WERI-Rb-1 (cell line): ENCODE measurements at regions not wholly inside any gene's neighbourhood (a gene's known extent, or its start where the extent isn't known, plus 50 kb on each side); places are given as distances from the start of the nearest gene placed in this dataset.

Experiments
- DNase-seq: peaks from one replicate; pipeline ENCODE4 v3.0.0-alpha.2; 2020
- H3K27ac ChIP-seq: fragments of 250-450 bp; sonication (Bioruptor Pico); 2 replicates; pipeline ENCODE4 v1.5.1; 2020; ENCODE audit warnings: mild to moderate bottlenecking, moderate library complexity
- H3K27me3 ChIP-seq: fragments of 250-450 bp; sonication (Bioruptor Pico); 2 replicates; pipeline ENCODE4 v1.5.1; 2021; ENCODE audit warnings: mild to moderate bottlenecking, low read depth, moderate library complexity; ENCODE audit not compliant: insufficient read depth, severe bottlenecking
- H3K36me3 ChIP-seq: fragments of 250-450 bp; sonication (Bioruptor Pico); 2 replicates; pipeline ENCODE4 v1.5.1; 2020; ENCODE audit warnings: mild to moderate bottlenecking, moderate library complexity
- H3K4me3 ChIP-seq: 2 replicates; pipeline ENCODE4 v1.5.1; 2011; ENCODE audit warnings: low read depth, mild to moderate bottlenecking, control low read depth, low read length
- H3K9me3 ChIP-seq: fragments of 250-450 bp; sonication (Bioruptor Pico); 2 replicates; pipeline ENCODE4 v1.5.1; 2021; ENCODE audit warnings: mild to moderate bottlenecking, moderate library complexity; ENCODE audit not compliant: severe bottlenecking
- CTCF ChIP-seq: IDR thresholded peaks from 2 replicates; pipeline ENCODE4 v1.5.1; 2011; ENCODE audit warnings: low read depth, mild to moderate bottlenecking, control low read depth, inconsistent platforms, low read length

GRCh38 chr5:124414973-124415372 is 331.5 kb downstream of the ZNF608 start:
- no peak overlapping the region for H3K4me3 ChIP-seq
- TF ChIP-seq CTCF: no peak
- no peak for DNase-seq
- no peaks in the 10 kb centered on the region for H3K9me3 ChIP-seq
- no peak overlapping the region for H3K27ac ChIP-seq
- H3K36me3 ChIP-seq: no peaks in the 10 kb centered on the region
- no peaks in the 10 kb centered on the region for H3K27me3 ChIP-seq

GRCh38 chr5:124410539-124411488 is 335.6 kb downstream of the ZNF608 start:
- Histone ChIP-seq H3K27ac (no peak overlapping the region), H3K9me3 (no peaks in the 10 kb centered on the region), H3K36me3 (no peaks in the 10 kb centered on the region), H3K27me3 (no peaks in the 10 kb centered on the region), H3K4me3 (no peak overlapping the region)
- DNase-seq: no peak
- no peak for TF ChIP-seq CTCF

GRCh38 chr5:124408738-124409453 is 337.5 kb downstream of the ZNF608 start:
- DNase-seq: no peak
- Histone ChIP-seq H3K36me3 (no peaks in the 10 kb centered on the region), H3K4me3 (no peak overlapping the region), H3K9me3 (no peaks in the 10 kb centered on the region), H3K27me3 (no peaks in the 10 kb centered on the region), H3K27ac (no peak overlapping the region)
- TF ChIP-seq CTCF: no peak

- H3K4me3 ChIP-seq: no peak overlapping the region
- no peak for DNase-seq
Measured at GRCh38 chr5:124404796-124405195, 341.6 kb downstream of the ZNF608 start.

GRCh38 chr5:124403281-124403680 is 343.2 kb downstream of the ZNF608 start:
- H3K4me3 ChIP-seq: no peak overlapping the region
- H3K9me3 ChIP-seq: no peaks in the 10 kb centered on the region
- no peak for TF ChIP-seq CTCF
- no peaks in the 10 kb centered on the region for H3K36me3 ChIP-seq
- no peaks in the 10 kb centered on the region for H3K27me3 ChIP-seq
- no peak overlapping the region for H3K27ac ChIP-seq
- DNase-seq: no peak

More at GRCh38 chr5:124404796-124405195, 341.6 kb downstream of the ZNF608 start:
- H3K27me3 ChIP-seq: no peaks in the 10 kb centered on the region
- H3K36me3 ChIP-seq: no peaks in the 10 kb centered on the region
- no peak for TF ChIP-seq CTCF
- no peak overlapping the region for H3K27ac ChIP-seq
- no peaks in the 10 kb centered on the region for H3K9me3 ChIP-seq
